ENCODE measurements at regions not wholly inside any gene's neighbourhood (a gene's known extent, or its start where the extent isn't known, plus 50 kb on each side); places are given as distances from the start of the nearest gene placed in this dataset.

DNA sequence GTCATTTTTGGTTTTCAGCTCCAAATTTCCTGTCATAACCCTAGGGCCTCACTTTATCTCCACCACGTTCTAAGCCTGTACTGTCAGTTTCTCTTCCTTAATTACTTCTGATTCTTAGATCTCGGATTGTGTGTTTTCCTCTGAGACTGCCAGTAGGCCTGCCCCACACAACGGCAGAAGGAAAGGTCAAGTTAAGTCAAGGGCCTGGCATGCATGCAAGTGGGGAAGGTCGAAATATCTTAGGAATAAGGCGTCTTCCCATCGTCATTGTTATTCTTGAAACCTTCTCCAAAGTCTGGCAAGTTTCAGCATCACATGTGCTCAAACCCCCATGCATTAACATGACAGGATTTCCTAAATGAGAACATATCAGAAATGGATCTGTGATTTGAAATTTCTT is 203.5 kb upstream of the TSHZ2 start:
- no peak for DNase-seq

DNA sequence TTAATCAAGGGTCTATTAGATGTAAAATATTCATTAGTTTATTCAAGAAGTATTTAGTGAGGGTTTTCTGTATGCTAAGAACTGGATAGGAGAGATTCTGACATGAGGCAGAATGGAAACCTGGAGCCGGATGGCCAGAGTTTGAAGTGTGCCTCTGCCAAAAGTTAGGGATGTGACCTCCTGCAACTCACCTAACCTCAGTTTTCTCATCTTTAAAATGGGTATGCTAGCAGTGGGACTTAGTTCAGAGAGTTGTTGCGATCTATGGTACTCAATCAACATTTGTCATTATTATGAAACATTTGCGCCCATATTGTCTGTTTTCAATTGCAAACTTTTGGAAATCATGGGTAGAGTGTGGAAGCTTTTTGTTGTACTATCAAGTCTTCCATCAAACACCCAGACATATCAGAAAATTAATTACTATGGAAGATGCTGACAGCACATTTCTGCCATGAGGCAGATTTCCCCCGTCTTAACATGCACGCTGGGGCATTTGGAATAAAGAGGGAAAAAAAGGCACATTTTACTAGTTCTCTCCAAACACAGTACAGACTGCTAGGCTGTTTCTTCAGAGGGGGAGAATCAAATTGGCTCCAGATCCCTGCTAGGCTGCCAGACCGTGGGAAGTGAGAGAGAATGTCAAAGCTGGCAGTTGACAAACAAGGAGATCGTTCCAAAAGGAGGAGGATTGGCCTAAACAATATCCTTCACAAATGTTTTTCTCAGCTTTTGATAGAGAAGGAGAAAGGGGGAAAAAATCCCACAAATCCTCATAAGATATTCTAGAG is 205.3 kb upstream of the TSHZ2 start:
- no peak for DNase-seq

DNA sequence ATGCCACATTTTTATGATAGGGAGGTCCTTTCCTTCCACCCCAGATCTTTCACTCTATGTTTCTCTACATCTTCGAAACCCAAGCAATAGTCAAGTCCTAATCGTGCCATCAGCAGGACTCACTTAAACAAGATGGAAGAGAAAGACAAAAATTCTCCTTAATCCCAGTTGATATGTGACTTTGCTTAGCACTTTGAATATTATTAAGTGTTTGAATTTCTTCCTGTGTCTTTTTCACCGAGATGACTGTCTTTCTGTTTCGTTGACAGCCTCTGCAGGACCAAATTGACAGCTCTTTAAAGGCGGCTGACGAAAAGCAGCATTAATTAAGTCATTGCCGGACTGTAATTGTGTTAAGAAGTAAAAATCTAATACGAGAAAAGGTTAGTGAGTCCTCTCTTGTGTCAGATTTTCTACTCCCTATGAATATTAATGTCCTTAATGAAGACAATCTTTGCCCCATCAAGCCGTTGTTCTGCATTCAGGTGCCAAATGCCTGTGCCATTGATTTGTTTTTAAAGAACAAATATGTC is 208.8 kb upstream of the TSHZ2 start:
- DNase-seq = no peak

DNA sequence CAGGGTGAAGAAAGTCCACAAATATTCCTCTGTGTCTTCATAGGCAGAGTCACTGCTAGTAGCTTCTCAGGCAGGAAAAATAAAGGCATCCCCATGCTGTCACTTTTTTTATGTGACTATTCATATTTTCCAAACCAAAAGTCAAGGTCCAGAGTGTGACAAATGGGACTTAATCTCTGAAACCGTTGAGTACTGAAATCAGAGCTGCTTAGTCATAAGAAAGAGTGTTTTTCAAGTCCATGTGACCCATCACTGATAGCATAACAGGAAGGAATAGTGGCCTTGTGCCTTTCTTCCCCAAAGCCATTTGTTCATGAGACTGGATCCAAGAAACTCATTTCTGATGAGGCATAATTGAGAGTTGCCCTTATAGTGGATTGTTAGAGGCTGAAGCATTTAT is 210.3 kb upstream of the TSHZ2 start:
- DNase-seq = no peak

DNA sequence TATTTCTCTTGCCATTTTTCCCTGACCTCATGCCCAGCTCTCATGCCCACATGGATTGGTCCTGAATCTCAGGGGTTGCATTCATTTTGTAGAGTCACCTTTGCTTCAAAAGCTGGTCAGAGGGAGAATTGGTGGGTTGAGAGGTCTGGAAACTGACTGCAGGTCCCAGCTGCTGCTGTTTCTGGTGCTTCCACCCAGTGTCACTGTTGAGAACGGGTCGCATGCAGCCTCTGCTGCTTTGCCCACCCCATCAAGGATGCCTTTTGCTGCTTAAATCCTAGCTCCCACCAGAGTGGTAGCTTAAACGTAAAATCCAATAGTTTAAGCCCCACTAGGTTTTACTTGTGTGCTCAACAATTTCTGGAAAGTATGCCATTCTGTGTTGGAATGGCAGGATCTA is 211.4 kb upstream of the TSHZ2 start:
- no peak for DNase-seq

DNA sequence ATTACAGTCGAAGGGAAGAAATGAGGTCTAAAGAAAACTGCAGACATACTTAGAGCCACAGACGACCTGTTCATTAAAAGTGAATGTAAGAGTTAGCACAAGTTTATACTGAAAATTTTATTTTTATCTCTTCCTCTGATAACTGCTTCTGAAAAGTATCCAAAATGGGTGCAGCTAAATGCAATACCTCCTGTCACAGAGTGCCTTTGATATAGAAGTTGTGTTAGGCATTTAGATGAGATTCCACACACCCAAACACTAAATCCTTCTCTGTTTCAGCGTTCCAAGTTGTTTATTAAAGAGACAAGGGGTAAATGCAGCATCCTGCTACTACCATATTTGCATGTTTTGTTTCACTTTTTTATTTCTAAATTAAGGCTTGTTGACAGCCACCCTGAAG is 214.7 kb upstream of the TSHZ2 start:
- no peak for DNase-seq

DNA sequence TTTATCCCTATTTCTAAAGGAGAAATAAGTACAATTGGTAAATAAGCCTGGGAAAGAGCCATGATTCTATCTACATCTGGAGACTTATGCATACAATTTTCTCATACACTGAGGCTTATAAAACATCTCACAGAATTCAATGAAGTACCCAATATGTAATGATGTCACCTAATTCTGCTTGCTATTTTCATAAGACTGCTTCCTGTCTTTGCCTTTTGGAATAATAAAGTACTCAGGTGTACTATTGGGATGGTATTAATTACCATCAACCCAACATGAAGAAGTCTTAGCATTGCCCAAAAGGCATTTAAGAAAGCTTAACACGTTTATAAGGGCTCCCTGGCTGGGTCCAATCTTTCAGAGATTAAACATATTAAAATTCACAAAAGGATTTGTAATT is 216.4 kb upstream of the TSHZ2 start:
- no peak for DNase-seq

DNA sequence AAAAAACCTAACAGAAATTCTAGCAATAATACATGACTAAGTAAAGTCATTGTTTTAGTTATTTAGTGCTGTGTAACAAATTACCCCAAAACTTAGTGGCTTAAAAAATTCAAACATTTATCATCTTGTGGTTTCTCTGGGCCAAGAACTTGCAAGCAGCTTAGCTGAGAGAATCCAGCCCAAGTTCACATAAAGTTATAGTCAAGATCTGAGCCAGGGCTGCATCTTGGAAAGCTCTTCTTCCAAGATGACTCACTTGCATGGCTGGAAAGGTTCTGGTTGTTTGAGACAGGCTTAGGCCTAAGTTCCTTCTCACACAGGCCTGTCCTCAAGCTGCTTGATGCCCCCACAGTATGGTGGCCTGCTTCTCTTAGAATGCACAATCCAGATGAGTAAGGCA is 217.8 kb upstream of the TSHZ2 start:
- DNase-seq = no peak

DNA sequence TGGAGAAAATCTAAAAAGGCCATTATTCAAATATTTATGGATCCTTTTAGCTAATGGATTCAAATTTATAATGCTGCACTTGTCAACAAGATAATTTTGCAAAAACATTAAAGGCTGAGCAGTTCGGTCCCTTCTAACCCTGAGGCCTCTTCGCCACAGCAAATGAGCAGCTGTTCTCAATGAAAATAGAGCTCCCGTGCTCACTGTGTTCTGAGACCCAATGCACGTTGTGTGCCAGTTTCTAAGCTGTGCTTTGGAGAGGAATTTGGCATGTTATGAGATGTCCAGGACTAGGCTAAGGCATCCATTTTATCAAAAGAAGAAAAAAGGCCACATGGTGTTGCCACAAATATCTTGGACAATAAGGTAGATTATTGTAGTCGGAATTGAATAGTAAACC is 220.1 kb upstream of the TSHZ2 start:
- no peak for DNase-seq

DNA sequence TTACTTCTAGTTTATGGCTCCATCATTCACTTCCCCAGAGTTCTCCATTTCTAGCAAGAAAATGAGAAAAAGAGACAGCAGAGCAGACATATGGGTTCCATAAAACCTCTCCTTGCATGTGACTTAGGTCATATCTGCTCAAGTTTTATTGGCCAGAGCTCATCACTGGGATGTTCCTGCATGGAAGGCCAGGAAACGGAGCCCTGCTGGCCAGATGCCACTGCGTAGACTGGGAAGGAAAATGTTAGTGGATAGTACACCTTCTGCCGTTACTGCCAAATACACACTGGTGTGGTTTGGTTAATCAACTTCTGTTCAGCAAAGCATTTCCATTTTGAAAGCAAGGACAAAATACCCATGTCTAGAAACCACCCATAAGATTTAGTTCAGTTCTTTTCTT is 220.6 kb upstream of the TSHZ2 start:
- DNase-seq = no peak

DNA sequence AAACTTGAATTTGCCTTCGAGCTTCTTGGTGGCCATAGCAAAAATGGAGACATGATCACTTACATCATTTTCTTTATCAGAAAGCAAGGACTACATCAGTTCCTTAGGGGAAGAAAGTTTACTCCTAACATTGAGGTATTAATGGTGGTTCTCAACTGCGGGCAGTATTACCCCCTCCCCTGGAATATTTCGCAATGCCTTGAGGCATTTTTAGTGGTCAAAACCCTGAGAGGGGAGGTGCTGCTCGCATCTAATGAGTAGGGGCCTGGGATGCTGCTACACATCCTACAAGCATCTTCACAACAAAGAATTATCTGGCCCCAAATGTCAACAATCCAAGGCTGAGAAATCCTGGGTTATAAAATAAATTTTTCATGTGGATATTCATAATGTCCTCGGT is 222.2 kb upstream of the TSHZ2 start:
- no peak for DNase-seq

DNA sequence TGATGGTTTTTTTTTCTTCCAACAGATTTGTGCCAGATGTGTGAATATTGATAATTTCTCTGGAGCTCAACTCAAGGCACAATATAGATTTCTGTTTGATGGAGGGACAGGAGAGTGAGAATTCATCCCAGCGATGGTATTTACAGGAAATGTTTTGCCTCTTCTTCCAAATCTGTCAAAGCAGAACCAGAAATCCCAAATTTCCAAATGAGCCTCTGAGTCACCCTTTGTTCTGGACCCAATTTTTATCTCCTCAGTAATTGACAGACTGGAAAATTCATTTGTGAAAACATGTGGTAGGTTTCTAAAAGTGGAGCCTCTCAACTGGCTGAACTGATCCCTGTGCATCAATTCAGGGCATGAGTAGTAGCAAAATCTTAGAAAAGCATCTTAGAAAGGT is 223.2 kb upstream of the TSHZ2 start:
- no peak for DNase-seq

DNA sequence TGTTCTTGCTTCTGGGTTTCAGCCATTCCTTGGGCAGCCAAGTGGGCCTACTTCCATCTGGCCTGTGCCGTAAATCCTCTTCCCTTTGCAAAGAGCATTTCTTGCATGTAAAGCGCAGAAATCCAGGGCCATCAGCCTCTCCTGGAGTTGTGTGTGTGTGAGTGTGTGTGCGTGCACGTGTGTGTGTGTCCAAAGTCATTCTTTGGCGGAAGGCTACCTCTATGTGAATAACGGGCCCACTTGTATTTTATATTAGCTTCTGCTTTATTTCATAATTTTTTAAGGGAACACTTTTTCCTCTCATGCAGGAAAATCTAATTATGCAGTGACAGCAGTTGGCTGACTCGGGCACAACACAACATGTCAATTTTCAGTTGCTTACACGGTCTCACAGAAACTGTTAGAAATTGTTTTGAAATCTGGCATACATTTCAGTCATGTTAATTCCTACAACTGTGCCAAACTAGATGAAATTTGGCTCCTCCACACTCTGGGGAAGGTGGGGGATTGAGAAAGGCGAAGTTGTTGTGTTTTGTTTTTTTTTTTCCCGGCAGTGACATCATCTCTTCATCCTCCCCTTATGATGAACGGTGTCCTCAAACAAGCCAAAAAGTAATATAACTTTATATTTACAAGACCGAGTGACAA is 223.7 kb upstream of the TSHZ2 start:
- no peak for DNase-seq

DNA sequence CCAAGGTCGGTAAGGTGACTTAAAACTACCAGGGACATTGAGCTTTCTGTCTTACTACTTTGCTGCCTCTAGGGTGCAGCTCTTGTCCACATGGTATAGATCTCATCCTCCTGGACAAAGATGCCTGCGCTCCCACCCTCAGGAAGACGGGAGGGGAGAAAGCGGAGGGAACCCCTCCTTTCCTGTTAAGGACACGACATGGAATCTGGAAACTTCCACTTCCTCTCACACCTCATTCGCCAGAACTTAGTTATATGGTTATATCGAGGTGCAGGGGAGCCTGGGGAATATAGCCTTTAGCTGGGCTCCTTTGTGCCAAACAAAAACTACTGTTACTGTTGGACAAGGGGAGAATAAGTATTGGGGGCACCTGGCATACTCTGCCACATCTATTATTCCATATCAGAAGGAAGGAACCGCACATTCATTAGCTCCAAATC is 224.3 kb upstream of the TSHZ2 start:
- no peak for DNase-seq

DNA sequence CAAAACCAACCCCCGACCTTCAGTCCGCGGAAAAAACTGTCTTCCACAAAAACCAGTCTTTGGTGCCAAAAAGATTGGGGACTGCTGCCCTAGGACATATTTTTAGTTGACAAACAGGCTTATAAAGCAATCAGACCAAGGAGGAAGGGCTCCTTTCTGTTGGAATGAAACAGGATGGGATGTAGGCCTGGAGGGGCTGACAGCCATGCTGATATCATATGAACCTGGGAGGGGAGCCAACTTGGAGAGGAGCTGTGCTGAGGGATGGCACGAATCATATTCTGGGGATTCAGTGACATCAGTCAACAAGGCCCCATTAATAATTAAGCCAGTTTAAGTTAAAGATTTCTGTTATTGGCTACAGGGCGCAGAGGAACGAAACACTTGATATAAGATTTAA is 225.4 kb upstream of the TSHZ2 start:
- no peak for DNase-seq

DNA sequence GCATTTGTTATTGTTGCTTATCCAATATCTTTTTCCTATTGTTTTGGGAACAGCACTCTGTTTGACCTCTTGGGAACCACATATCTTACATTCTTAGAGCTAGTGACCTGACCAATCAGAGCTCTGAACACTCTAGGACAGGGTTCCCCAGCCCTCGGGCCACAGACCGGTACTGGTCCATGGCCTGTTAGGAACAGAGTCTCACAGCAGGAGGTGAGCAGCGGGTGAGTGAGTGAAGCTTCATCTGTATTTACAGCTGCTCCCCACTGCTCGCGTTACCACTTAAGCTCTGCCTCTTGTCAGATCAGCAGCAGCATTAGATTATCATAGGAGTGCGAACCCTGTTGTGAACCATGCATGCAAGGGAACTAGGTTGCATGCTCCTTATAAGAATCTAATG is 226.0 kb upstream of the TSHZ2 start:
- no peak for DNase-seq

DNA sequence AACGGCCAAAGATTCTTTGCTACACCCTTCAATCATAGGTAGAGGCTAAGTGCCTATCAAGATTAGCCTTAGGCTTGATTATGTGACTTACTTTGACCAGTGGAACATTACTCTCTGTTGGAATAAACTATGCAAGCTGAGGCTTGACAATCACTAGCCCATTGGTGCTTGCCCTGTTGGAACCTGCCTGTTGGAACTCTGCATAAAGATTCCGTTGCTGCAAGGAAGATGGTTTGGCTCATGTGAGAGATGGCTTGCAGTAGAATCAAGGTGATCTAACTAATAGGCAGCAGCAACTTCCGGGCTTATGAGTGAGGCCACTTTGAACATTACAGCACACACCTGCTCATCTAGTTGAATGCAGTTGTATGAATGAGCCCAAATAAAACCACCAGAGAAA is 227.7 kb upstream of the TSHZ2 start:
- no peak for DNase-seq

DNA sequence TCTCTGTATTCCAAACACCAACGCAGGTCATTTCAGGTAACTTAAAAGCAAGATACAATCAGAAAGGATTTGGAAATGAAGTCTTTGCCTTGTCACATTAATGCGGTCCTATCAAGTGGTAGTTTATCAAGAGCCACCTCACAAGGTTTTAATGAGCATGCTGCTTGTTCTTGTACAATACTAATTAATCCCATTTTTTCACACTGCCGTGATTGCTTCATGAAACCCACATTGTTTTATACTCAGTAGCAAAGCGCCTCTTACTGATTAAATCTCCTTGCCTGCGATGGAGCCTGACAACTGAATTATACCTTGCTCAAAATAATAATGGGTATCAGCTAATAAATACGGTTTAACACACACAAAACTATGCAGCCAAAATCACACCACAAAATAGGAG is 234.1 kb upstream of the TSHZ2 start:
- DNase-seq = no peak

DNA sequence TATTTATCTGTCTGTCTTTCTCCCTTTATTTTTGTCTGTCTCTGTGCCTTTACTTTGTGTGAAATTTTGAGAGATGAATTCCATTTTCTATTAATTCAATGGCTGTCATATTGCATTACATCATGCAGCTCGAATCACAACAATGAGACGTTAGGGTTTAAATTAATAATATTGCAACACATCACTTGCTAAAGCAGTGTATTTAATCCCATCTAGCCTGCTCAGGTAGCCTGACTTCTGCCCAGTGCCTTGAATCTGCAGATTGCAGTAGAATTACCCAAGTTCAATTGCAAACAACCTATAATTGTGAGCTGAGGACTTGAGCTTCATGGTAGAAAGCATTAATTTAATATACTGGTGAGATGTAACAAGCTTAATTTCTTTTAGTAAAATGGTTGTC is 235.7 kb upstream of the TSHZ2 start:
- DNase-seq = no peak

DNA sequence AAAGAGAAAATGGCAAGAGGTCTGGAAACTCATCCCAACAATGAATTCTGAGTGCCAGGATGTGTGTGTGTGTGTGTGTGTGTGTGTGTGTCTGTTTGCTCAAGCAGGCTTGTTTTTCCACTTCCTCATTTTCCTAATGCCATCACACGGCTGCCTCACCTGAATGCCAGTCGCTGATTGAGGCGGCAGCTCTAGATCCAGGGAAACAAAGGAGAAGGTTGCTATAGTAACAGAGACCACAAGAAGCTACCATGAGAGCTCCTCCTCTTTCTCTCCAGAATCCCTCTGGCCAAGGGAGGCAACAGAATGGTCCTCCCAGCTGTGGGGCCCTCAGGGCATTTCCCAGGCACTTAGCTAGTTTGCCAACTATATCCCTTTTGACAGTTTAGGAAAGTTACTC is 241.1 kb upstream of the TSHZ2 start:
- DNase-seq = no peak

DNA sequence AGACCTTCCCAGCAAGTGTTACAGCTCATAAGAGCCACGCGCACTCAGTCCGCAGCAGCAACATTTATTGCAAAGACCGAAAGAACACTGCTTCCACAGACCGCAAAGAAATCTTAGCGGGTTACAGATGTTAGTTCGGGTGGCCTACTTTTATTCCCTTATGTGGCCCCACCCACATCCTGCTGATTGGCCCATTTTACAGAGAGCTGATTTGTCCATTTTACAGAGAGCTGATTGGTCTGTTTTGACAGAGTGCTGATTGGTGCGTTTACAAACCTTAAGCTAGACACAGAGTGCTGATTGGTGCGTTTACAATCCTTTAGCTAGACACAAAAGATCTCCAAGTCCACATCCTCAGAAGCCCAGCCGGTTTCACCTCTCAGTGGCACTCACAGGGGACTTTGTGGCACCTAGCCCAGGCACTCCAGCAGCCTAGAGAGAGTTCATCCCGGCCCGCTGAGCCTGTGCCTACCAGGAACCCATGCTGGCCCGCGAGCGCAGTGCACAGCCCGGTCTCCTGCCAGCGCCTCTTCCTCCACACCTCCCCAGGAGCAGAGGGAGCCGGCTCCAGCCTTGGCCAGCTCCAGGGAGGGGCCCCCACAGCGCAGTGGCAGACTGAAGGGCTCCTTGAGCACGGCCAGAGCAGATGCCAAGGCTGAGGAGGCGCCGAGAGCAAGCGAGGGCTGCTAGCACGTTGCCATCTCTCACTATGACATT is 244.3 kb upstream of the TSHZ2 start:
- DNase-seq = no peak

DNA sequence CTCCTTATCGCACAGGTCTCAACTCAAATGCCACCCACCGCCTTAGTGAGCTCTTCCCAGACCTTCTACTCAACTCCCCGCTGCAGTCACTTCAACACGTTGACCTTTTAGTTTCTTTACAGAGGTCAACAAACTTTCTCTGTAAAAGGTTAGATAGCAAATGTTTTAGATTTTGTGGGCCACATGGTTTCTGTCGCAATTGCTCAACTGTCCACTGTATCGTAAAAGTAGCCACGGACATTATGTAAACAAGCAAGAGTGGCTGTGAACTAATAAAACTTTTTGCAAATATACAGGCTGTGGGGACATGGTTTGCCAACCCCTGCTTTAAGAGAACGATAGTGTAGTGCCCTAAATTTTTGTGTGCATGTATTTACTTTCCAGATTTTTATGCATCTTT is 247.6 kb upstream of the TSHZ2 start:
- no peak for DNase-seq

DNA sequence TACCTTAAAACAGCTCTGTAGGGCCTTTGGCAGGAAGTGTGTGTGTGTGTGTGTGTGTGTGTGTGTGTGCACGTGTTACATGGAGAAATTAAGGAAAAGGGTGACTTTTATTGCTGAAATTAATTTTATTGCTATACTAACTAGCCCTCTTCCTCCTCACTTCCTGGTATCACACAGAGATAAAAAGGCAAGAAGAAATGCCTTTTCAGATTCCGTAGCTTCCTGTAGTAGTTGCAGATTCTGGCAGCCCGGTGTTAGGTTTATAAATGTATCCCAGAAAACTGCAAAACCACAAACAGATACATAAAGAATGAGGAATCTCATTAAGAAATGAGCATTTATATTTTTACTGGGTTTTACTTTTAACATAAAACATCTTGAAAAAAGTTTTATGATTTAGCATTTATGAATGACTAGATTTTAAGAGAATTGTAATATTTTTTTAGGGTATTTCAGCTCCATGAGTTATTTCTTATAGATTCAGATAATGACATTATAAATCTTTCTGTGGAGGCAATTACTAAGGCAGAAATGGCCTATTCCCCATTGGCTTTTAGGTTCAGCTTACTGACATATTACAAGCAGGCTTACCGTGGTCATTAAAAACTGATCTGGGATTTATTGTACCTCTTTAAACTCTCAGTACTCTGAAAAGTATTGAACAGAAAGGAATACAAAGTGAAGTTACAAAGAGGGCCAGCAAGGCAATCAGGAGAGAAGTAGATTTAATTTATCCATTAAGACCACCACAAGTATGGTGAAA is 249.1 kb upstream of the TSHZ2 start:
- DNase-seq = no peak
